ENCODE measurements at regions not wholly inside any gene's neighbourhood (a gene's known extent, or its start where the extent isn't known, plus 50 kb on each side); places are given as distances from the start of the nearest gene placed in this dataset.

- TF ChIP-seq, protein P1, sequence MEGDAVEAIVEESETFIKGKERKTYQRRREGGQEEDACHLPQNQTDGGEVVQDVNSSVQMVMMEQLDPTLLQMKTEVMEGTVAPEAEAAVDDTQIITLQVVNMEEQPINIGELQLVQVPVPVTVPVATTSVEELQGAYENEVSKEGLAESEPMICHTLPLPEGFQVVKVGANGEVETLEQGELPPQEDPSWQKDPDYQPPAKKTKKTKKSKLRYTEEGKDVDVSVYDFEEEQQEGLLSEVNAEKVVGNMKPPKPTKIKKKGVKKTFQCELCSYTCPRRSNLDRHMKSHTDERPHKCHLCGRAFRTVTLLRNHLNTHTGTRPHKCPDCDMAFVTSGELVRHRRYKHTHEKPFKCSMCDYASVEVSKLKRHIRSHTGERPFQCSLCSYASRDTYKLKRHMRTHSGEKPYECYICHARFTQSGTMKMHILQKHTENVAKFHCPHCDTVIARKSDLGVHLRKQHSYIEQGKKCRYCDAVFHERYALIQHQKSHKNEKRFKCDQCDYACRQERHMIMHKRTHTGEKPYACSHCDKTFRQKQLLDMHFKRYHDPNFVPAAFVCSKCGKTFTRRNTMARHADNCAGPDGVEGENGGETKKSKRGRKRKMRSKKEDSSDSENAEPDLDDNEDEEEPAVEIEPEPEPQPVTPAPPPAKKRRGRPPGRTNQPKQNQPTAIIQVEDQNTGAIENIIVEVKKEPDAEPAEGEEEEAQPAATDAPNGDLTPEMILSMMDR (IDR thresholded peaks at IDR 0.05): no peak
- no peak for TF ChIP-seq EZH2 (IDR thresholded peaks at IDR 0.05; ENCODE audit: borderline replicate concordance, insufficient read depth, low read depth, low read length, poor library complexity, severe bottlenecking)
Measured at GRCh38 chr11:8858808-8859207, 52.2 kb upstream of the AKIP1 start.

Data from B cell (primary cell).